ENCODE measurements at regions not wholly inside any gene's neighbourhood (a gene's known extent, or its start where the extent isn't known, plus 50 kb on each side); places are given as distances from the start of the nearest gene placed in this dataset.

GRCh38 chr1:208639382-208639781 is 395.2 kb upstream of the PLXNA2 start:
- TF ChIP-seq CTCF (IDR thresholded peaks at IDR 0.05) (no peak), POLR2A (IDR thresholded peaks at IDR 0.05) (no peak)

All from lower leg skin (tissue), 3 donors.